PC-9 (cell line): ENCODE measurements at regions not wholly inside any gene's neighbourhood (a gene's known extent, or its start where the extent isn't known, plus 50 kb on each side); places are given as distances from the start of the nearest gene placed in this dataset.

Experiments
- EZH2 ChIP-seq: fragments of 200-600 bp; sonication (generic); IDR thresholded peaks from 2 replicates; pipeline ENCODE4 v1.8.0; 2017; ENCODE audit warnings: antibody characterized with exemption, low read depth
- TF ChIP-seq, protein P1 (sequence below): fragments of 200-600 bp; sonication (generic); conservative IDR thresholded peaks from 2 replicates; pipeline ENCODE4 v1.6.1; 2017; ENCODE audit warnings: mixed run types, antibody characterized with exemption, mild to moderate bottlenecking, moderate library complexity

- TF ChIP-seq, protein P1, sequence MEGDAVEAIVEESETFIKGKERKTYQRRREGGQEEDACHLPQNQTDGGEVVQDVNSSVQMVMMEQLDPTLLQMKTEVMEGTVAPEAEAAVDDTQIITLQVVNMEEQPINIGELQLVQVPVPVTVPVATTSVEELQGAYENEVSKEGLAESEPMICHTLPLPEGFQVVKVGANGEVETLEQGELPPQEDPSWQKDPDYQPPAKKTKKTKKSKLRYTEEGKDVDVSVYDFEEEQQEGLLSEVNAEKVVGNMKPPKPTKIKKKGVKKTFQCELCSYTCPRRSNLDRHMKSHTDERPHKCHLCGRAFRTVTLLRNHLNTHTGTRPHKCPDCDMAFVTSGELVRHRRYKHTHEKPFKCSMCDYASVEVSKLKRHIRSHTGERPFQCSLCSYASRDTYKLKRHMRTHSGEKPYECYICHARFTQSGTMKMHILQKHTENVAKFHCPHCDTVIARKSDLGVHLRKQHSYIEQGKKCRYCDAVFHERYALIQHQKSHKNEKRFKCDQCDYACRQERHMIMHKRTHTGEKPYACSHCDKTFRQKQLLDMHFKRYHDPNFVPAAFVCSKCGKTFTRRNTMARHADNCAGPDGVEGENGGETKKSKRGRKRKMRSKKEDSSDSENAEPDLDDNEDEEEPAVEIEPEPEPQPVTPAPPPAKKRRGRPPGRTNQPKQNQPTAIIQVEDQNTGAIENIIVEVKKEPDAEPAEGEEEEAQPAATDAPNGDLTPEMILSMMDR, result no peak
- TF ChIP-seq EZH2, result no peak
These were observed 160.6 kb downstream of the PALM2AKAP2 start for GRCh38 chr9:109940561-109940960.
